Hepatocyte (in vitro differentiated cells): ENCODE measurements at regions not wholly inside any gene's neighbourhood (a gene's known extent, or its start where the extent isn't known, plus 50 kb on each side); places are given as distances from the start of the nearest gene placed in this dataset.
A peak's percentile ranks its signal among the peaks of the same experiment; 100 is the strongest.

Experiments
- DNase-seq: peaks from one replicate; pipeline ENCODE4 v3.0.0-alpha.2; 2016; ENCODE audit warnings: low spot score
- H2AFZ ChIP-seq: fragments of 200-600 bp; sonication (generic); 2 replicates; pipeline ENCODE4 v1.6.0; 2016; ENCODE audit warnings: antibody characterized with exemption, mild to moderate bottlenecking
- H3K27ac ChIP-seq: fragments of 200-600 bp; sonication (generic); 2 replicates; pipeline ENCODE4 v1.5.1; 2016; ENCODE audit warnings: mild to moderate bottlenecking
- H3K27me3 ChIP-seq: fragments of 200-600 bp; sonication (generic); 2 replicates; pipeline ENCODE4 v1.6.1; 2016
- H3K36me3 ChIP-seq: fragments of 200-600 bp; sonication (generic); replicated peaks from 2 replicates; pipeline ENCODE4 v1.5.1; 2016; ENCODE audit warnings: low read depth; ENCODE audit not compliant: insufficient read depth
- H3K4me1 ChIP-seq: fragments of 200-600 bp; sonication (generic); 2 replicates; pipeline ENCODE4 v1.5.1; 2016; ENCODE audit warnings: mild to moderate bottlenecking, moderate library complexity; ENCODE audit not compliant: insufficient read depth
- H3K4me2 ChIP-seq: fragments of 200-600 bp; sonication (generic); 2 replicates; pipeline ENCODE4 v1.6.0; 2016
- H3K4me3 ChIP-seq: fragments of 200-600 bp; sonication (generic); 2 replicates; pipeline ENCODE4 v1.5.1; 2016; ENCODE audit warnings: mild to moderate bottlenecking
- H3K79me2 ChIP-seq: fragments of 200-600 bp; sonication (generic); 2 replicates; pipeline ENCODE4 v1.6.0; 2017; ENCODE audit warnings: mild to moderate bottlenecking
- H3K9me2 ChIP-seq: fragments of 200-600 bp; sonication (generic); replicated peaks from 2 replicates; pipeline ENCODE4 v1.6.0; 2017; ENCODE audit warnings: mild to moderate bottlenecking; ENCODE audit not compliant: insufficient read depth
- H3K9me3 ChIP-seq: fragments of 200-600 bp; sonication (generic); 2 replicates; pipeline ENCODE4 v1.5.1; 2016; ENCODE audit warnings: low read depth, mild to moderate bottlenecking
- H4K20me1 ChIP-seq: fragments of 200-600 bp; sonication (generic); 2 replicates; pipeline ENCODE4 v1.6.0; 2016; ENCODE audit warnings: mild to moderate bottlenecking; ENCODE audit not compliant: insufficient read depth, poor library complexity, severe bottlenecking
- CTCF ChIP-seq: fragments of 200-600 bp; sonication (generic); IDR thresholded peaks from 2 replicates; pipeline ENCODE4 v1.5.1; 2016; ENCODE audit warnings: antibody characterized with exemption, mild to moderate bottlenecking; ENCODE audit not compliant: poor library complexity
- EZH2 ChIP-seq: fragments of 200-600 bp; sonication (generic); IDR thresholded peaks from 2 replicates; pipeline ENCODE4 v1.6.1; 2016; ENCODE audit warnings: antibody characterized with exemption, mild to moderate bottlenecking, borderline replicate concordance
- EZH2phosphoT487 ChIP-seq: fragments of 200-600 bp; sonication (generic); IDR thresholded peaks from one replicate; pipeline ENCODE4 v1.6.1; 2018; ENCODE audit warnings: antibody characterized with exemption, mild to moderate bottlenecking, low read depth, moderate library complexity; ENCODE audit not compliant: unreplicated experiment, severe bottlenecking
- WGBS: methylation state at CpG from one replicate; pipeline ENCODE4 v1.1.6; 2016; ENCODE audit warnings: low lambda C conversion rate; ENCODE audit errors: missing lambda C conversion rate; 5-methylcytosine and 5-hydroxymethylcytosine counted together

DNA sequence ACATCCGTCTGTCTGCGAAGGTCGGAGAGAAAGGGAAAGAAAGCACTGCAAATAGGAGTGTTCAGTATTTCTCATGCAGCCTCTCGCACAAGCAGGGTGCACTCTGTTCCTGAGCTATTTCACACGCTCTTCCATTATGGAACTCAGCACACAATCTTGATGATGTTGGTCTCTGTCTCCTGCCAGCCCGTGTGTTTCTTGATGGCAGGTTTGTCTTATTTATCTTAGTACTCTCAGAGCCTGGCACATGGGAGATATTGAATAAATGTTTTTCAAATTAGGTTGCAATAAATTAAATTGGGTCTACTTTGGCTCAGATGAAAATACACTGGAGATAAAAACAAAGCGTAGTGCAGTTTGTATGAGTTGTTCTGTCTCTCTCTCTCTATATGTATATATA, 134.9 kb upstream of the ETS2 start:
- Histone ChIP-seq H3K79me2 (no peaks in the 10 kb centered on the region), H3K4me3 (no peak overlapping the region), H3K9me3 (no peaks in the 10 kb centered on the region), H3K4me2 (no peak overlapping the region), H2AFZ (no peak overlapping the region), H3K27me3 (no peaks in the 10 kb centered on the region), H3K9me2 (no peaks in the 10 kb centered on the region), H3K27ac (no peak overlapping the region), H4K20me1 (no peaks in the 10 kb centered on the region), H3K4me1 (peaks cover 8% of the 10 kb centered on the region), H3K36me3 (no peaks in the 10 kb centered on the region)
- 88% methylated on average over 7 of the region's 7 CpGs for WGBS
- no peak for DNase-seq
- no peak for TF ChIP-seq EZH2
- no peak for TF ChIP-seq CTCF
- no peak for TF ChIP-seq EZH2phosphoT487

DNA sequence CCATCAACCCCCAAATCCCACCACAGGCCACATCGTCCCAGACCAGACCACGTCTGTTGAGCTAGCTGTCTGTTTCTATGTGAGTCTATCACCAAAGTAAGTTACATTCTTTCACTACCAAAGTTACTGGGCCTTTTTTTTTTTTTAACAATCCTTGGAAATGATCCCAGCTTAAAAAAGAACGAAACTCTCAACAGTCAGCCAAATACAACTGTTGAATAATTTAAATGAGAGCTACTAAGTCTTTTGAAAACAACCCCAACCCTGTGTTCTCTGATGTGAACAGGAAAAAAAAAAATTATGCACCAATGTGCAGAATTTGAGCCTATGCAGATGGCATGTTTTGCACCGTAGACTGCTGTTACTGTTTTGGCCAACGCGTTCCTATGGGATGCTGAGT, 134.0 kb upstream of the ETS2 start:
- Histone ChIP-seq H3K79me2 (no peaks in the 10 kb centered on the region), H3K27me3 (no peaks in the 10 kb centered on the region), H3K4me1 (peaks cover 8% of the 10 kb centered on the region), H2AFZ (no peak overlapping the region), H3K9me3 (no peaks in the 10 kb centered on the region), H4K20me1 (no peaks in the 10 kb centered on the region), H3K4me3 (no peak overlapping the region), H3K36me3 (no peaks in the 10 kb centered on the region), H3K4me2 (no peak overlapping the region), H3K9me2 (no peaks in the 10 kb centered on the region), H3K27ac (no peak overlapping the region)
- 70% methylated on average over 6 of the region's 6 CpGs for WGBS
- no peak for TF ChIP-seq EZH2
- no peak for TF ChIP-seq CTCF
- TF ChIP-seq EZH2phosphoT487 = no peak
- no peak for DNase-seq

GRCh38 chr21:38675182-38675824, 130.4 kb upstream of the ETS2 start:
- no peaks in the 10 kb centered on the region for H4K20me1 ChIP-seq
- peak overlapping the region; percentile 26 for H3K27ac ChIP-seq
- no peak for DNase-seq
- TF ChIP-seq EZH2phosphoT487 = no peak
- TF ChIP-seq EZH2 = no peak
- TF ChIP-seq CTCF = no peak
- H3K9me3 ChIP-seq = no peaks in the 10 kb centered on the region
- H3K4me3 ChIP-seq = no peak overlapping the region
- H3K9me2 ChIP-seq = no peaks in the 10 kb centered on the region
- H3K4me2 ChIP-seq = peak overlapping the region; percentile 66
- H3K4me1 ChIP-seq = peaks cover 8% of the 10 kb centered on the region
- H3K79me2 ChIP-seq = no peaks in the 10 kb centered on the region
- H2AFZ ChIP-seq = no peak overlapping the region
- H3K27me3 ChIP-seq = no peaks in the 10 kb centered on the region
- whole genome bisulfite sequencing = 66% methylated on average over 22 of the region's 22 CpGs
- no peaks in the 10 kb centered on the region for H3K36me3 ChIP-seq

DNA sequence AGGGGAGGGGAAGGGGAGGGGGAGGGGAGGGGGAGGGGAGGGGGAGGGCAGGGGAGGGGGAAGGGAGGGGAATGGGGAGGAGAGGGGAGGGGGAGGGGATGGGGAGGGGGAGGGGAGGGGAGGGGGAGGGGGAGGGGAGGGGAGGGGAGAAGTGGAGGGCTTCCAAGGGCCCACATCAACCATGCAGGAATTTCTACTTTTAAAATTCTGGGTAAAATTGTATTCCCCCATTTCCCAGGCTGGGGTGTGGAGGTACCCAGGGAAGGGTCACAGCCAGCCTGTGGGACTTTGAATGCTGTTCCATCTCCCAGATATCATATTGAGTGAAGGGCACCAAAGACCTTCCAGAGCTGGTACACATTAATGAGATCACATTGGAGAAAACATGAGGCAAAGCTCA, 126.9 kb upstream of the ETS2 start:
- H3K4me2 ChIP-seq = no peak overlapping the region

More for the DNA sequence above, 126.9 kb upstream of the ETS2 start:
- Histone ChIP-seq H3K9me2 (no peaks in the 10 kb centered on the region), H3K27me3 (no peaks in the 10 kb centered on the region), H3K27ac (no peak overlapping the region), H3K4me1 (peaks cover 8% of the 10 kb centered on the region), H2AFZ (no peak overlapping the region), H4K20me1 (no peaks in the 10 kb centered on the region), H3K4me3 (no peak overlapping the region), H3K9me3 (no peaks in the 10 kb centered on the region), H3K36me3 (no peaks in the 10 kb centered on the region), H3K79me2 (no peaks in the 10 kb centered on the region)
- TF ChIP-seq EZH2 (no peak), CTCF (no peak), EZH2phosphoT487 (no peak)
- no peak for DNase-seq
